ENCODE measurements at regions not wholly inside any gene's neighbourhood (a gene's known extent, or its start where the extent isn't known, plus 50 kb on each side); places are given as distances from the start of the nearest gene placed in this dataset.
"Not testable (repeated sequence)": the region's sequence is repeated elsewhere in the genome, so short reads cannot be mapped to it uniquely, and the experiment has no call there.

- ATAC-seq, result no peak
- TF ChIP-seq ZNF8 (CRISPR knock-in tag; IDR thresholded peaks at IDR 0.05) (no peak), OSR1 (CRISPR knock-in tag; IDR thresholded peaks at IDR 0.05) (no peak), ARNTL (CRISPR knock-in tag; IDR thresholded peaks at IDR 0.05; ENCODE audit: borderline replicate concordance, low read depth) (no peak), CREB5 (CRISPR knock-in tag; IDR thresholded peaks at IDR 0.05; ENCODE audit: low read depth) (no peak), TCF4 (CRISPR knock-in tag; IDR thresholded peaks at IDR 0.05; ENCODE audit: borderline replicate concordance) (no peak), ZC3H10 (CRISPR knock-in tag; IDR thresholded peaks at IDR 0.05) (no peak)
These were observed 83.5 kb upstream of the LUZP2 start for GRCh38 chr11:24413391-24413790.

- ATAC-seq, result not testable (repeated sequence)
These were observed 80.8 kb upstream of the LUZP2 start for GRCh38 chr11:24415955-24416636.

- no peak for TF ChIP-seq ZNF8 (CRISPR knock-in tag; IDR thresholded peaks at IDR 0.05)
- TF ChIP-seq ZC3H10 (CRISPR knock-in tag; IDR thresholded peaks at IDR 0.05), result no peak
- TF ChIP-seq, protein P1, sequence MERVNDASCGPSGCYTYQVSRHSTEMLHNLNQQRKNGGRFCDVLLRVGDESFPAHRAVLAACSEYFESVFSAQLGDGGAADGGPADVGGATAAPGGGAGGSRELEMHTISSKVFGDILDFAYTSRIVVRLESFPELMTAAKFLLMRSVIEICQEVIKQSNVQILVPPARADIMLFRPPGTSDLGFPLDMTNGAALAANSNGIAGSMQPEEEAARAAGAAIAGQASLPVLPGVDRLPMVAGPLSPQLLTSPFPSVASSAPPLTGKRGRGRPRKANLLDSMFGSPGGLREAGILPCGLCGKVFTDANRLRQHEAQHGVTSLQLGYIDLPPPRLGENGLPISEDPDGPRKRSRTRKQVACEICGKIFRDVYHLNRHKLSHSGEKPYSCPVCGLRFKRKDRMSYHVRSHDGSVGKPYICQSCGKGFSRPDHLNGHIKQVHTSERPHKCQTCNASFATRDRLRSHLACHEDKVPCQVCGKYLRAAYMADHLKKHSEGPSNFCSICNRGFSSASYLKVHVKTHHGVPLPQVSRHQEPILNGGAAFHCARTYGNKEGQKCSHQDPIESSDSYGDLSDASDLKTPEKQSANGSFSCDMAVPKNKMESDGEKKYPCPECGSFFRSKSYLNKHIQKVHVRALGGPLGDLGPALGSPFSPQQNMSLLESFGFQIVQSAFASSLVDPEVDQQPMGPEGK (CRISPR knock-in tag; IDR thresholded peaks at IDR 0.05; ENCODE audit: borderline replicate concordance), result no peak
- TF ChIP-seq ESRRG (CRISPR knock-in tag; IDR thresholded peaks at IDR 0.05), result no peak
- no peak for TF ChIP-seq ISL1 (CRISPR knock-in tag; IDR thresholded peaks at IDR 0.05)
- TF ChIP-seq TOX (CRISPR knock-in tag; IDR thresholded peaks at IDR 0.05; ENCODE audit: borderline replicate concordance), result no peak
- TF ChIP-seq GLIS3 (CRISPR knock-in tag; IDR thresholded peaks at IDR 0.05), result no peak
- TF ChIP-seq RARB (CRISPR knock-in tag; IDR thresholded peaks at IDR 0.05), result no peak
- no peak for TF ChIP-seq SNAI2 (CRISPR knock-in tag; IDR thresholded peaks at IDR 0.05)
- no peak for ATAC-seq
These were observed 75.1 kb upstream of the LUZP2 start for GRCh38 chr11:24421766-24422165.

DNA sequence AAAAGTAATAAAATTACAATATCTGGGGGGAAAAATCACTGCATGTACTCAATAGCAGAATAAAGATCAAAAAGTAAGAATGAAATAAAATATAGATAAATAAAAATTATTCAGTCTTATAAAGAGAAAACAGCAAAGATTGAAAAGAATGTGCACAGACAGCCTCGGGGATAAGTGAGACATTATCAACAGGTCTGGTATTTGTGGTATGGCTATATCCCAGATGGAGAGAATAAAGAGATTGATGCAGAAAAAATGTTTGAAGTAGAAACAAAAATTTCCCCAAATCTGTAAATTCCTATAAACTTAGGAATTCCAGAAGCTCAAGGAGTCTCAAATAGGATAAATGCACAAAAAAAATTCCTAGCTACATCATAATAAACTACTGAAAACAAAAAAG, 74.5 kb upstream of the LUZP2 start:
- TF ChIP-seq ZFP30 (CRISPR knock-in tag; IDR thresholded peaks at IDR 0.05), result no peak
- TF ChIP-seq, protein P1 (CRISPR knock-in tag; IDR thresholded peaks at IDR 0.05; ENCODE audit: borderline replicate concordance), result no peak
- TF ChIP-seq ZNF70 (CRISPR knock-in tag; IDR thresholded peaks at IDR 0.05), result no peak
- no peak for TF ChIP-seq RARB (CRISPR knock-in tag; IDR thresholded peaks at IDR 0.05)
- TF ChIP-seq TOX (CRISPR knock-in tag; IDR thresholded peaks at IDR 0.05; ENCODE audit: borderline replicate concordance), result no peak
- no peak for TF ChIP-seq ESRRG (CRISPR knock-in tag; IDR thresholded peaks at IDR 0.05)
- TF ChIP-seq ZC3H10 (CRISPR knock-in tag; IDR thresholded peaks at IDR 0.05), result no peak
- no peak for TF ChIP-seq CREB5 (CRISPR knock-in tag; IDR thresholded peaks at IDR 0.05; ENCODE audit: low read depth)
- no peak for TF ChIP-seq ARNTL (CRISPR knock-in tag; IDR thresholded peaks at IDR 0.05; ENCODE audit: borderline replicate concordance, low read depth)
- TF ChIP-seq CSRNP3 (CRISPR knock-in tag; IDR thresholded peaks at IDR 0.05), result no peak
- no peak for TF ChIP-seq ZNF8 (CRISPR knock-in tag; IDR thresholded peaks at IDR 0.05)
- no peak for TF ChIP-seq TSHZ2 (CRISPR knock-in tag; IDR thresholded peaks at IDR 0.05)
- TF ChIP-seq ISL1 (CRISPR knock-in tag; IDR thresholded peaks at IDR 0.05), result no peak
- TF ChIP-seq, protein P2, sequence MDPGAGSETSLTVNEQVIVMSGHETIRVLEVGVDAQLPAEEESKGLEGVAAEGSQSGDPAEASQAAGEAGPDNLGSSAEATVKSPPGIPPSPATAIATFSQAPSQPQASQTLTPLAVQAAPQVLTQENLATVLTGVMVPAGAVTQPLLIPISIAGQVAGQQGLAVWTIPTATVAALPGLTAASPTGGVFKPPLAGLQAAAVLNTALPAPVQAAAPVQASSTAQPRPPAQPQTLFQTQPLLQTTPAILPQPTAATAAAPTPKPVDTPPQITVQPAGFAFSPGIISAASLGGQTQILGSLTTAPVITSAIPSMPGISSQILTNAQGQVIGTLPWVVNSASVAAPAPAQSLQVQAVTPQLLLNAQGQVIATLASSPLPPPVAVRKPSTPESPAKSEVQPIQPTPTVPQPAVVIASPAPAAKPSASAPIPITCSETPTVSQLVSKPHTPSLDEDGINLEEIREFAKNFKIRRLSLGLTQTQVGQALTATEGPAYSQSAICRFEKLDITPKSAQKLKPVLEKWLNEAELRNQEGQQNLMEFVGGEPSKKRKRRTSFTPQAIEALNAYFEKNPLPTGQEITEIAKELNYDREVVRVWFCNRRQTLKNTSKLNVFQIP (CRISPR knock-in tag; IDR thresholded peaks at IDR 0.05; ENCODE audit: borderline replicate concordance, low read depth), result no peak
- no peak for TF ChIP-seq TCF4 (CRISPR knock-in tag; IDR thresholded peaks at IDR 0.05; ENCODE audit: borderline replicate concordance)
- TF ChIP-seq OSR1 (CRISPR knock-in tag; IDR thresholded peaks at IDR 0.05), result no peak
- TF ChIP-seq SNAI2 (CRISPR knock-in tag; IDR thresholded peaks at IDR 0.05), result no peak
- TF ChIP-seq PPARA (CRISPR knock-in tag; IDR thresholded peaks at IDR 0.05; ENCODE audit: borderline replicate concordance), result no peak
- no peak for TF ChIP-seq GLIS3 (CRISPR knock-in tag; IDR thresholded peaks at IDR 0.05)
- ATAC-seq, result peak; percentile 28; the same call in 1 of the 3 replicates
